Stimulated activated naive B cell treated with anti-CD40 and anti-IgM and Interleukin-4, amounts not matched to agents 10 μg/mL and 1 μg/mL and 100 μg/mL, for 72 hours (primary cell): ENCODE measurements at regions not wholly inside any gene's neighbourhood (a gene's known extent, or its start where the extent isn't known, plus 50 kb on each side); places are given as distances from the start of the nearest gene placed in this dataset.

Experiments used
- ATAC-seq, 2 donors: fragments of 150-1000 bp; cut with Tn5 transposase; replicated peaks; 2 replicates each; pipeline ENCODE4 v1.10.0; 2021; ENCODE audit warnings: moderate library complexity in 1 of 2
- DNase-seq: peaks from one replicate; pipeline ENCODE4 v3.0.0; 2021
- H3K27ac Mint-ChIP-seq: one replicate; pipeline ENCODE4 v1.8.0; 2022; ENCODE audit warnings: mild to moderate bottlenecking, mixed read lengths
- H3K27me3 Mint-ChIP-seq, 2 donors: one replicate each; pipeline ENCODE4 v1.8.0; 2022; ENCODE audit warnings: mixed read lengths in 2 of 2
- H3K36me3 Mint-ChIP-seq, 2 donors: one replicate each; pipeline ENCODE4 v1.8.0; 2022; ENCODE audit warnings: mixed read lengths in 2 of 2, mild to moderate bottlenecking in 1 of 2
- H3K4me1 Mint-ChIP-seq, 2 donors: one replicate each; pipeline ENCODE4 v1.8.0; 2022; ENCODE audit warnings: mixed read lengths in 2 of 2, mild to moderate bottlenecking in 1 of 2
- H3K4me3 Mint-ChIP-seq, 2 donors: one replicate each; pipeline ENCODE4 v1.8.0; 2022; ENCODE audit warnings: mild to moderate bottlenecking in 2 of 2, mixed read lengths in 2 of 2, moderate library complexity in 1 of 2
- H3K9me3 Mint-ChIP-seq, 2 donors: one replicate each; pipeline ENCODE4 v1.8.0; 2022; ENCODE audit warnings: mixed read lengths in 2 of 2, mild to moderate bottlenecking in 1 of 2

GRCh38 chr7:13333371-13333770, 645.9 kb downstream of the ARL4A start:
- no peak overlapping the region for H3K27ac Mint-ChIP-seq
- H3K4me3 Mint-ChIP-seq = no peak overlapping the region
- H3K36me3 Mint-ChIP-seq = no peaks in the 10 kb centered on the region
- no peak for ATAC-seq
- DNase-seq = no peak
- no peaks in the 10 kb centered on the region for H3K9me3 Mint-ChIP-seq
- H3K27me3 Mint-ChIP-seq = no peaks in the 10 kb centered on the region
- H3K4me1 Mint-ChIP-seq = no peaks in the 10 kb centered on the region

GRCh38 chr7:13336227-13336626, 648.8 kb downstream of the ARL4A start:
- Mint-ChIP-seq H3K4me1 (no peaks in the 10 kb centered on the region), H3K36me3 (no peaks in the 10 kb centered on the region), H3K27me3 (no peaks in the 10 kb centered on the region), H3K4me3 (no peak overlapping the region), H3K27ac (no peak overlapping the region), H3K9me3 (no peaks in the 10 kb centered on the region)
- ATAC-seq (no peak), DNase-seq (no peak)

GRCh38 chr7:13352677-13353076, 636.8 kb downstream of the ETV1 start:
- H3K4me3 Mint-ChIP-seq = no peak overlapping the region
- no peak overlapping the region for H3K27ac Mint-ChIP-seq
- ATAC-seq = no peak
- no peaks in the 10 kb centered on the region for H3K27me3 Mint-ChIP-seq
- peaks cover 0 to 1% of the 10 kb centered on the region in 2 donors for H3K9me3 Mint-ChIP-seq
- H3K36me3 Mint-ChIP-seq = no peaks in the 10 kb centered on the region
- no peak for DNase-seq
- no peaks in the 10 kb centered on the region for H3K4me1 Mint-ChIP-seq

GRCh38 chr7:13359656-13360055, 629.8 kb downstream of the ETV1 start:
- DNase-seq (no peak), ATAC-seq (no peak)
- H3K27me3 Mint-ChIP-seq = no peaks in the 10 kb centered on the region
- no peaks in the 10 kb centered on the region for H3K9me3 Mint-ChIP-seq
- no peaks in the 10 kb centered on the region for H3K4me1 Mint-ChIP-seq
- H3K36me3 Mint-ChIP-seq = no peaks in the 10 kb centered on the region
- no peak overlapping the region for H3K27ac Mint-ChIP-seq
- no peak overlapping the region for H3K4me3 Mint-ChIP-seq

- Mint-ChIP-seq H3K27ac (no peak overlapping the region), H3K4me3 (no peak overlapping the region), H3K9me3 (peaks cover 0 to 2% of the 10 kb centered on the region in 2 donors), H3K4me1 (no peaks in the 10 kb centered on the region), H3K27me3 (no peaks in the 10 kb centered on the region), H3K36me3 (no peaks in the 10 kb centered on the region)
- DNase-seq (no peak), ATAC-seq (no peak)
Measured at GRCh38 chr7:13386741-13387140, 602.7 kb downstream of the ETV1 start.

GRCh38 chr7:13407911-13408310, 581.6 kb downstream of the ETV1 start:
- no peak overlapping the region for H3K27ac Mint-ChIP-seq
- DNase-seq (no peak), ATAC-seq (no peak)
- no peaks in the 10 kb centered on the region for H3K9me3 Mint-ChIP-seq
- H3K27me3 Mint-ChIP-seq = no peaks in the 10 kb centered on the region
- no peak overlapping the region for H3K4me3 Mint-ChIP-seq
- no peaks in the 10 kb centered on the region for H3K36me3 Mint-ChIP-seq
- H3K4me1 Mint-ChIP-seq = no peaks in the 10 kb centered on the region

- H3K27me3 Mint-ChIP-seq = no peaks in the 10 kb centered on the region
- H3K9me3 Mint-ChIP-seq = no peaks in the 10 kb centered on the region
- H3K36me3 Mint-ChIP-seq = no peaks in the 10 kb centered on the region
- ATAC-seq (no peak), DNase-seq (no peak)
- H3K4me1 Mint-ChIP-seq = no peaks in the 10 kb centered on the region
- H3K4me3 Mint-ChIP-seq = no peak overlapping the region
- H3K27ac Mint-ChIP-seq = no peak overlapping the region
Measured at GRCh38 chr7:13411151-13411550, 578.3 kb downstream of the ETV1 start.

GRCh38 chr7:13411636-13412035, 577.8 kb downstream of the ETV1 start:
- Mint-ChIP-seq H3K9me3 (no peaks in the 10 kb centered on the region), H3K4me1 (no peaks in the 10 kb centered on the region), H3K27me3 (no peaks in the 10 kb centered on the region), H3K4me3 (no peak overlapping the region), H3K27ac (no peak overlapping the region), H3K36me3 (no peaks in the 10 kb centered on the region)
- DNase-seq (no peak), ATAC-seq (no peak)

GRCh38 chr7:13414181-13414580, 575.3 kb downstream of the ETV1 start:
- H3K27me3 Mint-ChIP-seq = no peaks in the 10 kb centered on the region
- H3K36me3 Mint-ChIP-seq = peaks cover 0 to 2% of the 10 kb centered on the region in 2 donors
- H3K4me3 Mint-ChIP-seq = no peak overlapping the region
- no peak overlapping the region for H3K27ac Mint-ChIP-seq
- DNase-seq (no peak), ATAC-seq (no peak)
- H3K4me1 Mint-ChIP-seq = no peaks in the 10 kb centered on the region
- H3K9me3 Mint-ChIP-seq = peaks cover 0 to 3% of the 10 kb centered on the region in 2 donors

- Mint-ChIP-seq H3K9me3 (peaks cover 0 to 3% of the 10 kb centered on the region in 2 donors), H3K4me1 (no peaks in the 10 kb centered on the region), H3K36me3 (peaks cover 0 to 2% of the 10 kb centered on the region in 2 donors), H3K27ac (no peak overlapping the region), H3K27me3 (no peaks in the 10 kb centered on the region), H3K4me3 (no peak overlapping the region)
- ATAC-seq = no peak
- no peak for DNase-seq
Measured at GRCh38 chr7:13414661-13415107, 574.8 kb downstream of the ETV1 start.

- no peak for DNase-seq
Measured at GRCh38 chr7:13416071-13416470, 573.4 kb downstream of the ETV1 start.

GRCh38 chr7:13416544-13416943, 572.9 kb downstream of the ETV1 start:
- Mint-ChIP-seq H3K27me3 (no peaks in the 10 kb centered on the region), H3K9me3 (peaks cover 0 to 3% of the 10 kb centered on the region in 2 donors), H3K4me3 (no peak overlapping the region), H3K4me1 (no peaks in the 10 kb centered on the region), H3K36me3 (peaks cover 0 to 2% of the 10 kb centered on the region in 2 donors), H3K27ac (no peak overlapping the region)
- DNase-seq (no peak), ATAC-seq (no peak)

More at GRCh38 chr7:13416071-13416470, 573.4 kb downstream of the ETV1 start:
- Mint-ChIP-seq H3K27ac (no peak overlapping the region), H3K27me3 (no peaks in the 10 kb centered on the region), H3K36me3 (peaks cover 0 to 2% of the 10 kb centered on the region in 2 donors), H3K4me3 (no peak overlapping the region), H3K4me1 (no peaks in the 10 kb centered on the region), H3K9me3 (peaks cover 0 to 3% of the 10 kb centered on the region in 2 donors)
- no peak for ATAC-seq

GRCh38 chr7:13420726-13421125, 568.7 kb downstream of the ETV1 start:
- Mint-ChIP-seq H3K4me1 (no peaks in the 10 kb centered on the region), H3K9me3 (peaks cover 0 to 8% of the 10 kb centered on the region in 2 donors), H3K4me3 (no peak overlapping the region), H3K27ac (no peak overlapping the region), H3K36me3 (peaks cover 0 to 2% of the 10 kb centered on the region in 2 donors), H3K27me3 (no peaks in the 10 kb centered on the region)
- DNase-seq = no peak
- no peak for ATAC-seq

- Mint-ChIP-seq H3K4me1 (no peaks in the 10 kb centered on the region), H3K36me3 (peaks cover 0 to 2% of the 10 kb centered on the region in 2 donors), H3K27me3 (no peaks in the 10 kb centered on the region), H3K27ac (no peak overlapping the region), H3K9me3 (peaks cover 0 to 9% of the 10 kb centered on the region in 2 donors), H3K4me3 (no peak overlapping the region)
- no peak for DNase-seq
- no peak for ATAC-seq
Measured at GRCh38 chr7:13421776-13422175, 567.7 kb downstream of the ETV1 start.

- Mint-ChIP-seq H3K9me3 (no peaks in the 10 kb centered on the region), H3K27me3 (no peaks in the 10 kb centered on the region), H3K4me3 (no peak overlapping the region), H3K36me3 (no peaks in the 10 kb centered on the region), H3K4me1 (no peaks in the 10 kb centered on the region), H3K27ac (no peak overlapping the region)
- DNase-seq = no peak
- ATAC-seq = no peak
Measured at GRCh38 chr7:13433946-13434345, 555.5 kb downstream of the ETV1 start.

GRCh38 chr7:13442226-13442625, 547.2 kb downstream of the ETV1 start:
- DNase-seq (no peak), ATAC-seq (no peak)
- no peaks in the 10 kb centered on the region for H3K4me1 Mint-ChIP-seq
- H3K27me3 Mint-ChIP-seq = no peaks in the 10 kb centered on the region
- no peaks in the 10 kb centered on the region for H3K9me3 Mint-ChIP-seq
- H3K27ac Mint-ChIP-seq = no peak overlapping the region
- no peaks in the 10 kb centered on the region for H3K36me3 Mint-ChIP-seq
- H3K4me3 Mint-ChIP-seq = no peak overlapping the region
